SH-SY5Y (cell line): ENCODE measurements at regions not wholly inside any gene's neighbourhood (a gene's known extent, or its start where the extent isn't known, plus 50 kb on each side); places are given as distances from the start of the nearest gene placed in this dataset.

Source experiments
- GATA2 ChIP-seq: IDR thresholded peaks from 2 replicates; pipeline ENCODE4 v1.6.1; 2011; ENCODE audit warnings: mild to moderate bottlenecking, low read depth, low read length
- GATA3 ChIP-seq: IDR thresholded peaks from 2 replicates; pipeline ENCODE4 v1.6.1; 2011; ENCODE audit warnings: low read depth, mild to moderate bottlenecking, low read length, moderate library complexity

- TF ChIP-seq GATA2 (no peak), GATA3 (no peak)
Observed at GRCh38 chr4:151933122-151933827, 172.5 kb upstream of the GATB start.

- TF ChIP-seq GATA2: no peak
- no peak for TF ChIP-seq GATA3
Observed at GRCh38 chr4:151931563-151931962, 170.8 kb upstream of the GATB start.

GRCh38 chr4:151930372-151930771 lies 169.6 kb upstream of the GATB start:
- TF ChIP-seq GATA3: no peak
- no peak for TF ChIP-seq GATA2

- no peak for TF ChIP-seq GATA3
- TF ChIP-seq GATA2: no peak
Observed at GRCh38 chr4:151928112-151928511, 167.3 kb upstream of the GATB start.

- TF ChIP-seq GATA2: no peak
- no peak for TF ChIP-seq GATA3
Observed at GRCh38 chr4:151922811-151923210, 162.0 kb upstream of the GATB start.

GRCh38 chr4:151922306-151922705 lies 161.5 kb upstream of the GATB start:
- TF ChIP-seq GATA2: no peak
- no peak for TF ChIP-seq GATA3

DNA sequence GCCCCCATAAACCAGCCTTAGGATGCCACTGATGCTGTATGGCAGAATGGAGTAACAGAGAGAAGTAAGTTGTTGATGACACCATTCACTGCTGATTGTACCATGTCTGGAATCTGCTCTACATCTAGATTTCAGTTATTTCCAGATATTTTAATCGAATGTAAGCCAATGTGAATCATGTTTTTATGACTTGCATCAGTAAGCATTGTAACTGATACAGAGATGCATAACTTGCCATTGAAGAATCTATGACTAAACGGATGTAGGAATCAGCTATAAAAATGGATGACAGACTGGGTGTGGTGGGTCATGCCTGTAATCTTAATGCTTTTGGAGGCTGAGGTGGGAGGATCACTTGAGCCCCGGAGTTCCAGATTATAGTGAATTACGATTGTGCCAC lies 161.0 kb upstream of the GATB start:
- TF ChIP-seq GATA3 (no peak), GATA2 (no peak)

DNA sequence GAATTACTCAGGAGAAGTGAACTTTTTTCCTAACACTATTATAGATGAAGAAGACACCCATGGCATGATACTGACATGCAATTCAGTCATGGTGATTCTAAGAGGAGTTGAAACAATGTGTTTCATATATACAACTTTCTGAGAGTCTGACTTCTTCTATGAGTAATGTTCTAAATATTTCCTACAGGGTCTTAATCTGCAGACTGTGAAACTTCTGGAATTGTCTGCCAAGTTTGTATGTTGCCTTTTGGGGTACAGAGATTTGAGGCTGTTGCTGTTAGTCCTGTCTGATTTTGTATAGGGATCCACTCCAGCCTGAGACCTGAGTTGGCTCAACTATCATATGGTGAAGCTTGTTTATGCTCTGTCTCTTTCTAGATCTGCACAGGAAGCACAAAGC lies 160.6 kb upstream of the GATB start:
- TF ChIP-seq GATA2 (no peak), GATA3 (no peak)

GRCh38 chr4:151917145-151917734 lies 156.4 kb upstream of the GATB start:
- TF ChIP-seq GATA2: no peak
- no peak for TF ChIP-seq GATA3

DNA sequence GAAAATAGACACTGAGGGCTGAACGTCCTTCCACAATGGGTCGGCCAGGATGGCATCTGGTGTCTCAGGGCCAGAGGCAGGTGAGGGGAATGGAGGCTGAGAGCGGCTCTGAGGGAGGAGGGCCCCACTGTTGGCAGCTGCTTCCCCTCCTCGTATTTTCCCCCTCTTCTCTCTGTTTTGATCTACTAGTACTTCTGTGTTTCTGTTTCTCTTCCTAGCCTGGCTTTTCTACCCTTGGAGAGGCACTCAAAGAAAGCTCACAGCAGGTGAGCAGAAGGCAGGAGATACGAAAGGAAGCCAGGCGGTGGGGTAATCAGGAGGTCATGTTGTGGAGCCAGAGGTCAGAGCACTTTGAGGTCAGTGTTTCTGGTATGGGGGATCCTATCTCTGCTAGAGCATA lies 151.8 kb upstream of the GATB start:
- no peak for TF ChIP-seq GATA2
- no peak for TF ChIP-seq GATA3

DNA sequence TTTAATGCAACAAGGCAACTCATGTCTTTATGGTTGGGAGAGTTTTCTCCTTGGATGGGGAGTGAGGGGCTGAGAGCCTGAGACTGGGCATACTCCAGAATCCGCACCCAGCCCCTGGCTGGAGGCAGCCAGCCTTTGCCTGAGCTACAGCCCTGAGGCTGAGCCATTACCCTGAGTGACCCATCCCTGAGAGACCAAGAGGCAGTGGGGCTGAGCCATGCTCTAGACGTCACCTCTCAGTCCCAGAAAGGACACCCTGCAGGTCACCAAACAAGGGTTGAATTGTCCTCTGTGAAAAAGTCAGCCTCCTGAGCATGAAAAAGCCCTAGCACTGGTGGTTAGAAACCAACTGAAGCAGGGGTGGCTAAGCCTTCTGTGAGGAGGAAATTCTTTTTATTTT lies 151.2 kb upstream of the GATB start:
- TF ChIP-seq GATA3 (no peak), GATA2 (no peak)

DNA sequence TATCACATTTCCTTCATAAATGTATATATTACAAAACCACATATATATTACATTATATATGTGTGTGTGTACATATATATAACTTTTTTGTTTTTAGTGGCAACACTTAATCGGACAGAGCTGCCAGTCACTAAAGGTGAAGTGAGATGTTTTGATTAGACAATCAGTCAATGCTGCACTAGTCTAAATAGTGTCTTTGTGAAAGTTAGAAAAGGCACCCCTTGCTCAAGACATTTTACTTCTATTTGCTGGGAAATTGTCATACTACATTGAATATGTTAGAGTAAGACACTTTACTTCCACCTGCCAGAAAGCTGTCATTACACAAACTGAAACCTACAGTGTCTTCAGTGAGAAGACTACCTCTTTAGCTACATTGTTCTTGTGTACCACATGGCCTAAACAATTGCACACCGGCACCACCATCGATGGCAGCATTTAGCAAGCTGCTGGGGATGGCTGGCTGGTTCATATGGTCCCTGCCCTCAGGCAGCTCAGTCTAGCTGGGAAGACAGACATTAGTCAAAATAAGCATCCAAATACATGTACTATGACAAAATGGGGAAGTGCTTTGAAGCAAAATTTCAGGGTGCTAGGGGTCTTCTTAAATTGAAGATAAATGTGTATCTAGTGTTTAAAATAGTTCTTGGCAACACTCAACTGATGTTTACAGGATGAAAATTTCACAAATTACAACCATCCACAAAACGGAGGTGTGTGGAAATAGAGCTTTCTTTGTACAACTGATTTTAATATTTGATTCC lies 148.1 kb upstream of the GATB start:
- no peak for TF ChIP-seq GATA3
- no peak for TF ChIP-seq GATA2

- TF ChIP-seq GATA3 (no peak), GATA2 (no peak)
Observed at GRCh38 chr4:151908201-151908600, 147.4 kb upstream of the GATB start.

GRCh38 chr4:151906438-151906837 lies 145.6 kb upstream of the GATB start:
- TF ChIP-seq GATA3 (no peak), GATA2 (no peak)

GRCh38 chr4:151905197-151905596 lies 144.4 kb upstream of the GATB start:
- TF ChIP-seq GATA2: no peak
- TF ChIP-seq GATA3: no peak
